RWPE1 (cell line): ENCODE measurements at regions not wholly inside any gene's neighbourhood (a gene's known extent, or its start where the extent isn't known, plus 50 kb on each side); places are given as distances from the start of the nearest gene placed in this dataset.

ENCODE experiments used
- CTCF ChIA-PET: fragments of 350-600 bp; sonication (Branson Sonifier 250); formaldehyde crosslinking; extraction: SDS; loops from one replicate; lab custom pipeline; 2021; lab: Yijun Ruan, JAX
- POLR2A ChIA-PET: fragments of 400-600 bp; formaldehyde crosslinking; extraction: SDS; loops from one replicate; lab custom pipeline; 2020; ENCODE audit warnings: antibody characterized with exemption; ENCODE audit not compliant: low non-redundant PET; lab: Yijun Ruan, JAX
- DNase-seq: peaks from one replicate; pipeline ENCODE4 v3.0.0; 2012; ENCODE audit warnings: low spot score
- H3K27ac ChIP-seq: fragments of 450-650 bp; 2 replicates; pipeline ENCODE4 v1.5.1; 2017
- TF ChIP-seq, protein P1 (sequence below): fragments of 450-650 bp; conservative IDR thresholded peaks from 2 replicates; pipeline ENCODE4 v1.5.1; 2017; ENCODE audit warnings: low read depth, mild to moderate bottlenecking

DNA sequence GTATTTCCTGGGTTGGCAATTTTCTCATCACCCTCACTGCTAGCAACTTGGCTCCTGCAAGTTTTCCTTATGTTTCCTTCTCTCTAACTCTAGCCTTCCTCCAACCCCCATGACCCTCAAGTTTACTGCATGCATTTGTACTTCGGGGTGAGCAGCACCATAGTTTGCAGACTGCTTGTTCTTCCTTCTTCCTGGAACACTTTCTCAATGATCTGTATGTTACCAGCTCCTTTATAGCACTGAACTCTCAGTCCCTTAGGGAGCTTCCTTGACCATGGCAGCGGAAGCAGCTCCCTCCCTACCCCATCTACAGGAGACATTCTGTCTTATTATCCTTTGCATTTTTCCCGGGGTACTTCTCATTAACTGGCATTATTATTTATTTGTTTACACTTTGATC, 1089.5 kb upstream of the GYPC start:
- TF ChIP-seq, protein P1, sequence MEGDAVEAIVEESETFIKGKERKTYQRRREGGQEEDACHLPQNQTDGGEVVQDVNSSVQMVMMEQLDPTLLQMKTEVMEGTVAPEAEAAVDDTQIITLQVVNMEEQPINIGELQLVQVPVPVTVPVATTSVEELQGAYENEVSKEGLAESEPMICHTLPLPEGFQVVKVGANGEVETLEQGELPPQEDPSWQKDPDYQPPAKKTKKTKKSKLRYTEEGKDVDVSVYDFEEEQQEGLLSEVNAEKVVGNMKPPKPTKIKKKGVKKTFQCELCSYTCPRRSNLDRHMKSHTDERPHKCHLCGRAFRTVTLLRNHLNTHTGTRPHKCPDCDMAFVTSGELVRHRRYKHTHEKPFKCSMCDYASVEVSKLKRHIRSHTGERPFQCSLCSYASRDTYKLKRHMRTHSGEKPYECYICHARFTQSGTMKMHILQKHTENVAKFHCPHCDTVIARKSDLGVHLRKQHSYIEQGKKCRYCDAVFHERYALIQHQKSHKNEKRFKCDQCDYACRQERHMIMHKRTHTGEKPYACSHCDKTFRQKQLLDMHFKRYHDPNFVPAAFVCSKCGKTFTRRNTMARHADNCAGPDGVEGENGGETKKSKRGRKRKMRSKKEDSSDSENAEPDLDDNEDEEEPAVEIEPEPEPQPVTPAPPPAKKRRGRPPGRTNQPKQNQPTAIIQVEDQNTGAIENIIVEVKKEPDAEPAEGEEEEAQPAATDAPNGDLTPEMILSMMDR = no peak
- ChIA-PET CTCF (no interaction called here), POLR2A (no interaction called here)
- no peak overlapping the region for H3K27ac ChIP-seq
- DNase-seq = no peak

- POLR2A ChIA-PET = no interaction called here
- CTCF ChIA-PET = no interaction called here
- TF ChIP-seq, protein P1 = no peak
- no peak overlapping the region for H3K27ac ChIP-seq
- DNase-seq = no peak
Observed at GRCh38 chr2:125567100-125567499, 1088.9 kb upstream of the GYPC start.

- no peak overlapping the region for H3K27ac ChIP-seq
- CTCF ChIA-PET = no interaction called here
- POLR2A ChIA-PET = no interaction called here
- no peak for DNase-seq
- TF ChIP-seq, protein P1 = no peak
Observed at GRCh38 chr2:125572660-125573059, 1083.3 kb upstream of the GYPC start.

DNA sequence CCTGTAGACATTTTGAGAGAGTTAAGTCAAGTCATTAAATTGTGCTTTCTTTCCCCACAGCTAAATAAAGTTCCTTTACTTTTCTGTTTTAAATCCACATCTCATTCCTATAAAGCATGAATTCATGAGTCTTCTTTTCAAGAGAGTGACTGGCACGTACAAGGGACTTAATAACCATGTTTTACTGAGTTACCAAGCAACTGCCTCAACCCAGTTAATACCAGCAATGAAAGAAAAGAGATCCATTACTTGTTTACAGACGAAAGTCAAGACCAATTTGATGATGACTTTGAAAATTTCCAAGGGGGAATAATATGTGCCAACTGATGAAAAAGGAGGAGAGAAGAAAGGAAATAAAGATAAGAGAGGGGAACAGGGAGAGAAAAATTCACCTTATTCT, 1082.5 kb upstream of the GYPC start:
- TF ChIP-seq, protein P1 = no peak
- DNase-seq = no peak
- no peak overlapping the region for H3K27ac ChIP-seq
- POLR2A ChIA-PET = no interaction called here
- CTCF ChIA-PET = no interaction called here

DNA sequence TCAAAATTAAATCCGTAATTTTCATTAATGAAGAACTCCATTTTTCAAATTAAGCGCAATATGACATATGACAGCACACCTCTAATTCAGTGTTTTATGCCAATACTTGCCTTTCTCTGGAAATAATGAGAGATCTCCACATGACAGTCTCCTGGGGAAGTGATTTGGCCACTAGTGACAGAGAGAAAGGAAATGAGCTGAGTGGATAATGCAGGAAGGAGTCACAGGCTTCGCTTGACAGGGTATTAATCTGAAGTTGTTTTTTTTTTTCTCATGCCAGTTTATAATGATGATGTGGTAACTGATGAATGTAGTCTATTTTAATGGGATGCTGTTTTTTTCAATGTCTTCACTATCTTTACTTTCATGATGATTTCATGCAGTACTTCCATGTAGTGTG, 1079.4 kb upstream of the GYPC start:
- ChIA-PET POLR2A (no interaction called here), CTCF (interaction anchor here (0.6 kb wide), 1 partner anchor 132 kb away, joined by 4 read pairs; no protein-coding TSS in a partner anchor)
- H3K27ac ChIP-seq = no peak overlapping the region
- TF ChIP-seq, protein P1 = no peak
- DNase-seq = no peak

GRCh38 chr2:125581557-125581956, 1074.4 kb upstream of the GYPC start:
- H3K27ac ChIP-seq = no peak overlapping the region
- ChIA-PET POLR2A (no interaction called here), CTCF (interaction anchor here (0.7 kb wide), 1 partner anchor 13 kb away, joined by 3 read pairs; no protein-coding TSS in a partner anchor)
- DNase-seq = no peak
- TF ChIP-seq, protein P1 = no peak
